Activated gamma-delta T cell treated with anti-CD3 and anti-CD28 coated beads, Interleukin-2, amount 50 U/mL, for 16 hours (primary cell): ENCODE measurements at regions not wholly inside any gene's neighbourhood (a gene's known extent, or its start where the extent isn't known, plus 50 kb on each side); places are given as distances from the start of the nearest gene placed in this dataset.

ENCODE experiments used
- DNase-seq: peaks from one replicate; pipeline ENCODE4 v3.0.0-alpha.2; 2020; ENCODE audit warnings: low read depth

GRCh38 chr21:38885909-38886308, 80.2 kb downstream of the ETS2 start:
- DNase-seq, result no peak

GRCh38 chr21:38884440-38884839, 78.7 kb downstream of the ETS2 start:
- no peak for DNase-seq

- no peak for DNase-seq
Observed at GRCh38 chr21:38883142-38883541, 77.4 kb downstream of the ETS2 start.

GRCh38 chr21:38881131-38881530, 75.4 kb downstream of the ETS2 start:
- DNase-seq, result no peak

GRCh38 chr21:38880577-38880966, 74.8 kb downstream of the ETS2 start:
- DNase-seq, result no peak

- no peak for DNase-seq
Observed at GRCh38 chr21:38879912-38880576, 74.3 kb downstream of the ETS2 start.

- DNase-seq, result no peak
Observed at GRCh38 chr21:38878379-38879179, 72.8 kb downstream of the ETS2 start.

GRCh38 chr21:38875694-38876492, 70.2 kb downstream of the ETS2 start:
- DNase-seq, result no peak
